GM04504 (cell line): ENCODE measurements at regions not wholly inside any gene's neighbourhood (a gene's known extent, or its start where the extent isn't known, plus 50 kb on each side); places are given as distances from the start of the nearest gene placed in this dataset.

Source experiments
- DNase-seq: peaks from one replicate; pipeline ENCODE4 v3.0.0-alpha.2; 2012; ENCODE audit warnings: low read depth

DNA sequence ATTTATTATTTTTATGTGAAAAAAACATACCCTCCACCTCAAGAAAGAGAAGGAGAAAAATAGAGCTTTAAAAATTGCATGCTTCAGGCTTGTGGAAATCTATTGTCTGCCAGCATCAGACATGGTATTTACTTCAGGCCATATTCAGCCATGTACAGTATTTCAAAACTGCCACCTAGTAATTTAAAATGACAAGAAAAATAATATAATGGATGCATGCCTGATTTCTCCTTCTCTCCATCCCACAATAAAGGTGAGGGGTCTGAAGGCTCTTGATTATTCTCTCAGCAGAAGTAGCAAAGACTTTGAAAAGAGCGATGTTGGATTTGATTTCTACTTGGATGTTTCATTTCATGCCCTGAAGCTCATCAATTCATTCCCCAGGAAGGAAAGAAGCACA, 250.7 kb downstream of the TBC1D4 start:
- DNase-seq: no peak

DNA sequence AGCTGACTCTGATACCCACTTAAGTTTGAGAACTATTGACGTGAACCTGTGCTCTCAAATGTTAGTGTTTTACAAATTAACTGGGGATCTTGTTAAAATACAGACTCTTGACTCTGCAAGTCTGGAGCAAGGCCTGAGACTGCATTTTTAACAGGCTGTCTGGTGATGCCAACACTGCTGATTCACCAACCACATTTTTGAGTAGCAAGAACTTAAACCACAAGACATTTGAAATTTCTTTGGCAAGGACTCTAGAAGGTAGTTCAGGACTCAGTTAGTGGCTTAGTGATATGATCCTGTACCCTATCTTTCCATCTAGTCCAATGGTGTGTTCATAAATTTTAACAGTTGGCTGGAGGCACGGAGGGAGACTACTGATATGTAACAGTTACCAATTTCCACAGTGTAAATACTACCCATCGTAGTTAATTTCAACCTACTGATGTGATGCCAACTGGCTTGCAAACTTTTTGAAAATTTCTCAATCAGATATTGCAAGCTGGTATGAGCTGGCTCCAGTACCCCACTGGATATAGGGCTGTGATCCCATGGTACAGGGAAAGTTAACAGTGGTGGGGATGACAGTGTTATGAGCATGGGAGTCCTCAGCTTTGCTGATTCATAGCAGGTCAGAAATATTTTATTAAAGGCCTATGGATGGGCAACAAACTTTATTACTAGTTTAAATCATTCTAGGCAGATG, 255.1 kb downstream of the TBC1D4 start:
- DNase-seq: peak; percentile 85

DNA sequence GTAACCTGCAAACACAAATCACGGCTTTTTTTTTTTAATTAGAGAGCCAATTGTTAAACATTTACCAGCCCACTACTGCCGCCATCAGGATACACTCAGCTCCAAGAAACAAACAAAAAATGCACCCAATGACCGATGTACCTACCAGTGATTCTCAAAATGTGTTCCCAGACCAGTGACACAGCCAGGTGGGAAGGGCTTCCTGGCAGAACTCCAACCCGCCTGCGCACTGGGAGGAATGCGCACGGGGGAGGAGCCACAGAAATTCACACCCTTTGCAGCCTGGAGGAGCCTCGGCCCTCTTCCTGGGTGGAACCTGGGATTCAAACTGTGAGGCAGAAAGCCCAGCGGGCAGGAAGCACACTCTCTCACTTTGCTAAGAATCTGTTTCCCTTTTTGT, 255.9 kb downstream of the TBC1D4 start:
- no peak for DNase-seq

DNA sequence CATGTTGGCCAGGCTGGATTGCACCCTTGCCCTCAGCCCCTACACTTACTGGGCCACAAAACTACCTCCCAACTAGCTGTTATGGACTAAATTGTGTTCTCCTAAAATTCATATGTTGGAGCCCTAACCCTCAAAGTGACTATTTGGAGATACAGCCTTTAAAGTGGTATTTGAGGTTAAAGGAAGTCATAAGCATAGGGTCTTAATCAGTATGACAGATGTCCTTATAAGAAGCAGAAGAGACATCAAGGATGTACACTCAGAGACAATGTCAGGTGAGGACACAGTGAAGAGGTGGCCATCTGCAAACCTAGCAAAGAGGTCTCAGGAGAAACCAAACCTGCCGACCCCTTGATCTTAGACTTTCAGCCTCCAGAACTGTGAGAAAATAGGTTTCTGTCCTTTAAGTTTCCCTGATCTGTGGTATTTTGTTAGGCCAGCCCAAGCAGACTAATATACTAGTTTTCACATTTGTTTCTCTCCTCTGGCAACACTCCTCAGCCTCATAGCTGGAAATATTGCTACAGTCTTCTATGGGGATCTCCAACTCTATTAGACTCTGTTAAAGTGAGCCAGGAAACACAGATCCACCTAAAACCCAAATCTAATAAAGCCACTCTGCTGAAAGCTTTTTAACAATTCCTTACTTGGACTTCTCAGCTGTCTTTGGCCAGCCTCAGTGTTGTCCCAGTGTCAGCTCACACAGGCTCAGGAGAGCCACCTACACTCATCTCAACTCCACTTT, 256.5 kb downstream of the TBC1D4 start:
- DNase-seq: no peak

DNA sequence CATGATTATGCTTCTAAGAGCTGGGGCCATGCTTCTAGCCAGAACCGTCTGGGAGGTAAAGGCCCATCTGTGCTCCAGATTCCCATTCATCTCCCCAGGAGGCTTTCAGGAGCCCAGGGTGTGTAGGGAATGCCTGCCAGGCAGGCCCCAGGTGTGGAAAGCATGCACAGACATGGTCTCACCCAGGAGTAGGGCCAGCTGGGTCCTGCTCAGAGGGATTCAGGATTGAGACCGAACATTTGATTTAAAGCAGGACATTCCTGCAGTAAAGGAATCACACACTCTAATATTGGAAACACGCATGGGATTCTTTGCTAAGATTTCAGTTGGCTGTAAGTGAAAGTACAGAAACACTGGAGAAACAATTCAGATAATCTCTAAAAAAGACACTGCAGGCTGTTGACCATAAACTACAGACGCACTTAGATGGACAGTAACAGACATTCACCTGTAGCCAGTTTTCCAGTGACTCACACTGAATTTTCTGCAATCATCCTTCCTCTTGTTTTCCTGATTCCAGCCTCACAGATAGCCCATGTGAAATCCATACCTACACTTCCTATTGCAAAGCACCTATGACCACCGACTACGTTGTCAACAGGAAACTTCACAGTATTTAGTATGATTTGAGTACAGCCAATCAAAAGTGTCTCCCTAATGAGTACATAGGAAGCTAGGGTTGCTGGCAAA, 257.8 kb downstream of the TBC1D4 start:
- no peak for DNase-seq

DNA sequence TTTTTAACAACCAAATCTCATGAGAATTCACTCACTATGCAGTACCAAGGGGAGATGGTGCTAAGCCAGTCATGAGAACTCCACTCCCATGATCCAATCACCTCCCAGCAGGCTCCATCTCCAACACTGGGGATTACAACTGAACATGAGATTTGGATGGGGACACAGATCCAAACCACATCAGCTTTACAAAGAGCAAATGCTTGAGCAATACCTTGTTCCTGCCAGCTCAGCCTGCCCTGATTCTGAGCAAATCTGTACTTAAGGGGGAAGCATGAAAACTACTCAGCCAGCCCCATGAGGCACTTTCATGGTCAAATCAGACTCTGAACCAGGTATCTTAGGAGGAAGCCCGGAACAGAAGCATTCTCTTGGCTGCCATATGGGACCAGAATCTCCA, 259.9 kb downstream of the TBC1D4 start:
- peak; percentile 32 for DNase-seq

DNA sequence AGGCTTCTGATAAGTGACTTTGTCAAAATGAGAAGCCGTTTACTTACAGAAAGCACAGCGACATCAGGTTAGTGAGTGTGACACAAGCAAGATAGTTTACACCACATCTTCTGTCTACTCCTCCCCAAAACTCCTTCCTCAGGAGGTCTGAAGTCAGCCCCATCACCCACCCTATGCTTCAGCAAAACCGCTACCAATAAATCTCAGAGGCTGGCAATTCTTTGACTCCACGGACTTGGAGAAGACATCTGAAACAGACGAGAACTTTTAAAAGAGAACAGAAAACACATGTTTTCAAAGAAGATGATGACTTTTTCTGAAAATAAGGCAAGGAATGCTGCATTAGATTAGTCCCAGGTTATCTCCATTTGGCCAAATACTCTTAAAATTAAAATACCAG, 261.1 kb downstream of the TBC1D4 start:
- DNase-seq: no peak

DNA sequence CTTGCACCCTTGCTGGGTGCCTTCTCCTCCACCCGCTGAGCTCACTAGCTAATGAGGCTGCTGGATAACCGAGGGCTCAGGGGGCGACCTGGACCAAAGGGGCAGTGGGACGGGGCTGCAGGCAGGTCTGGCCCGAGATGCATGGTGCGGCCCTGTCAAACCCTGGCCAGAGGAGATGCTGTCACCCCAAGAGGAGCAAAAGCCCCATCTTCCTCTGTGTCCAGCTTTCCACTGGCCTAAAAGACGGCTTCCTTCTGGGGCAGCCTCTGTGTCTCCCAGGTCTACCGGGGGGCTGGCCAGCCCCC, 261.8 kb downstream of the TBC1D4 start:
- DNase-seq: no peak

DNA sequence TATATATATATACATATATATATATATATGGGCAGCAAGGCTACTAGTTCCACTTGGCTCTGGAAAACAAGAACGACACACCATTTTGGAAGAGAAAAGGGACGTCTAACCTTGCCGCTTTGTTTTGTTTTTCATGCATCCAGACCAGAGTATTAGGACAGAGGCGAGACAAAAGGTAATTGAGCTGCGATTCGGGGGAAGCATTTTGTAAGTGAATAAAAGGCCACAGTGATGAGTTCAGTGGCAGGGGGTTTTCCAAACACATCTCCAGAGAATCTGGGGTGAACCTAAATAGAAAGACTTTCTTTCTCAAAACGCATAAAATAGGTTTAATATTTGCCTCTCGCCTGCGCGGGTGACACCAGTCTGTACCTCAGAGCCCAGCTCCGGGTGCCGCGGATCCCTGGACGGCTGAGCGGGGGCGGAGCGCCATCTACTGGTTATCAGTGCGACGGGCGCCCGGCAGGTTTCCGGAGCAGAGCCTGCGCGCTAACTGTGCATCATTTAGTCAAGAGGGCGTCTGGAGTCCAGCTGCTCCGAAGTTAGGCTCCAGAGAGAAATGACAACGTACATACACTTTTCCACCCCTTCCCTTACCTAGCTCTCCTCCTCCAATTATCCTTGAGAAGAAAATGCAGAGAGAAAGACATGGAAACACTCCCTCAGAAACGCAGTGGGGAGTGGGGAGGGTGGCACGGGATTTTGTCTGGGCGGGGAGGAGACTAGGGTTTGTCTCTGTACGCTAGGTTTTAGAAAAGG, 262.3 kb downstream of the TBC1D4 start:
- peak; percentile 59 for DNase-seq

DNA sequence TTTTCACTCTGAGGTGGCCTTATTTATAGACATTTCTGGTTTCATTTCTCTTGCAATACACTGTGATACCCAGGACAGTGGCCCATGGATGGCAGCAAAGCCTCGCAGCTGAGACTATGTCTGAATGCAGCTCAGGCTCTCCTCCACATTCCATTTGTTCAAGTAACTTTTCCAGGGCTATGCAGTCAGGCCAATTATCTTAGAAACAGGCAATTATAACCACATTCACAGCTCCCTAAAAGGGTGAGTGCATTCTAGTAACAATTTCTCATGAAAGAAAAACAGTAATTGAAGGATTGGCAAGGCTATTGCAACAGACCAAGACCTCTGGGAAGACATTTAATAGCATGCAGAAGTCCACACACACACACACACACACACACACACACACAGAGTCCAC, 264.0 kb downstream of the TBC1D4 start:
- DNase-seq: peak; percentile 76

DNA sequence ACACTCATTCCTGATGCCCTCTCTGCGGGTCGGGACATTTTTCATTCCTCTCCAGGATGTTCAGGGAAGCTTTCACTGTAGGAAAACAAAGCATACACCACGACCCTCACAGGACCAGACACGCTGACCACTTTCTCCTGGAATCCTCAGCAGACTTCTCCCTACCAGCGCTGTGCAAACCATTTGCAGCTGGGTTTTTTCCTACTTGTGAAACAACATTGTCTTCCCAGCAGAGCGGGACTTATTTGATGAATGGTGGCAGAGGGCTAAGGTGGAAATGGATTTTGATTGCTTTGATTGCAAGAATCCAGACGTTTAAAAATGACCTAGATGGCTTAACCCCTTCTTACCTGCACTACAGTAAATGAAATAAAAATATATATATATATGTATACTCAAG, 265.9 kb downstream of the TBC1D4 start:
- no peak for DNase-seq

DNA sequence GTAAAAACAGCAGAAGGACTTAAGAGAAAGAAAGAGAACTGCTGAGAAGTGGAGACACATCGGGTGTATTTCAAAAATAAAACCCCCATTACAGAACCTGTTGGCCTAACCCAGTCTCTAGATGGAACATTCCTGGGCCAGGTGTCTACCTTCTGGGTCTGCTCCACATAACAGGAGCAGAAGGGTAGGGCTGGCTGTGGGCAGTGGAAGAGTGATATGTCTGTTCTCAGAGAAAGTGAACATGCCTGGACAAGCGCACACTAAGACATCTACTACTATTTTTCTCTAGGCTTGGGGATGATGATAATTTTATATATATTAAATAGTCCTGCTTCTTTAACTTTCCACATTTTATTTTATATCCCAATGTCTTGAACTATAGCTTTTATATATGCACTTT, 267.1 kb downstream of the TBC1D4 start:
- no peak for DNase-seq

DNA sequence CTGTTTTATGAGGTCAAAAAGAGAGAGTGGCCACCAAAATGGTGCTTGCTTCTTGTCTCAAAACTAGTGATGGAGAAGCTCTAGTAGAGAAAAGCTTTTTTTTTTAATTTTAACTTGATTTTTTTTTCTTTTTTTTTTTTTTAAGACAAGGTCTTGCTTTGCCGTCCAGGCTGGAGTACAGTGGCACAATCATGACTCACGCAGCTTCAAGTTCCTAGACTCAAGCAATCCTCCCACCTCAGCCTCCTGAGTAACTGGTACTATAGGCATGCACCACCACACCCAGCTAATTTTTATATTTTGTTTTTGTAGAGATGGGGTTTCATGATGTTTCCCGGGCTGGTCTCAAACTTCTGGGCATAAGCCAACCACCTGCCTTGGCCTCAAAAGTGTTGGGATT, 279.0 kb downstream of the TBC1D4 start:
- DNase-seq: no peak

DNA sequence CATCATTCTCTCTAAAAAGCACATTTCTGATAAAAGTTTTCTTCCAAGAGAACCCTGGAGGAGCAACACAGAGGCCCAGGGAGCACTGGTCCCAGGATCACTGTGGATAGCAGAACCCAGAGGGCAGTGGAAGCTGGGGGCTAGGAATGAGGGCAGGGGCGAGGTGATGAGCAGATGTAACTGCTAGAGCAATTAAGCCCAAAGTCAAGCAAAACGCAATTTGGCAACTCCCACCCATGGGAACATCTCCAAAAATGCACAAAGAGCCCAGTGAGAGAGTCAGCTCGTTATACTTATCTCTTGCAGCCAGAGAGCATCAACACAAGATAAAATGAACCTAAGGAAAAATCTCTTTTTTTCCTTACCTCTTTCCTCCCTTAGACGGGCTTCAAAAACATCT, 284.2 kb downstream of the TBC1D4 start:
- DNase-seq: no peak

DNA sequence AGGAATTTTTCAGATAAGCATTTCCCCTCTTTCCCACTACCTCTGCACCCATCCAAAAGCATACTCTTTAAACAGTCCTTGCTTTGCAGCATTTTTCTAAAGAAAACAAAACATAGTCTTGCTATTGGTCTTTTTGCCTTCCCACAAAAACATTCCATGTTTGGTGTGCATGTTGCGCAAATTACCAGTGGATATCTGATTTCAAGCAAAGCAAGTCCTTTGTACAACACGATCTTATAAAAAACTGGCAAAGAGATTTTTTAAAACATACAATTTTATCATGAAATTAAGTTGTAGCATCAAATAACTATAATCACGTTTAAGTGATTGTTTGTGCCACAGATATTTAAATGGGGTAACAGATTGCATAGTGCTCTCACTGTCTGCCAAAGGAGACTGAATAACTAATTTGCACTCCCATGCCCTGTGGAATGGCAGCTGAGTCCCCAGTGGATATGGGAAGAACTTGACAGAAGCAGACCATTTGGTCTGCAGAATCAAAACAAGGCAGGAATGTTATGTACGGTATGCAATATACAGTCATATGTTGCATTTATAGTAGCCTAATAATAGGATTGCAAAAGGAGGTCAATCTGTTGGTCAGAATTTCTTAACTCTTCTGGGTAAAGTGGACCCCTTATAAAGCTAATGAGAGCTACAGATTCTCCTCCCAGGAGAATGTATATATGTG, 285.7 kb downstream of the TBC1D4 start:
- no peak for DNase-seq

DNA sequence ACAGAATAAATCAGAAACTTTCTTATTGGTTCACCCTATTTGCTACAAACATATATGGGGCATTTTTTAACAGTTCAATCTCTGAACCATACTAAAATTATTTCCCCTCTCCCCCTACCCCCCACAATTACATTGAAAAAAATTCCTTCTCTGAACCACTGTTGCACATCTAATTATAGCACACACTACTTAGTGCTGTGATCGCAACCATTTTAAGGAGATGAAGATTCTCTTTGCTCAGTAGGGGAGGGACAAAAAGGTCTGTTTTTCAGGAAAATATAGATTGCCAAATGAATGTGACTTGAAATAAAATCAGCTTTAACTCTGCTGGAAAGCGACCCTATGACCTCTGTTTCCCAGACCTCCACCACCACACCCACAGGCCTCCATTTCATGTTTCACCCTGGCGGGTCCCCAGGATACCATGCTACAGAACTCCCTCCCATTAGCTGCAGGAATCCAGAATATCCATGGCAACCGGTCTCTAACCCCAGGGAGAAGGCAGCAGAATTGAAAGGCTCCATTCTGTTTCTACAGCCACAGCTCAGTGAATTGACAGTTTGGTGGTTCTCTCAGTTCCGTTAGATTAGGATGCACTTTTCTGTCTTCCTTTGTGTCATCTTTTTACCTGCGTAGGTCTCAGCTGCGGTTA, 286.3 kb downstream of the TBC1D4 start:
- no peak for DNase-seq

DNA sequence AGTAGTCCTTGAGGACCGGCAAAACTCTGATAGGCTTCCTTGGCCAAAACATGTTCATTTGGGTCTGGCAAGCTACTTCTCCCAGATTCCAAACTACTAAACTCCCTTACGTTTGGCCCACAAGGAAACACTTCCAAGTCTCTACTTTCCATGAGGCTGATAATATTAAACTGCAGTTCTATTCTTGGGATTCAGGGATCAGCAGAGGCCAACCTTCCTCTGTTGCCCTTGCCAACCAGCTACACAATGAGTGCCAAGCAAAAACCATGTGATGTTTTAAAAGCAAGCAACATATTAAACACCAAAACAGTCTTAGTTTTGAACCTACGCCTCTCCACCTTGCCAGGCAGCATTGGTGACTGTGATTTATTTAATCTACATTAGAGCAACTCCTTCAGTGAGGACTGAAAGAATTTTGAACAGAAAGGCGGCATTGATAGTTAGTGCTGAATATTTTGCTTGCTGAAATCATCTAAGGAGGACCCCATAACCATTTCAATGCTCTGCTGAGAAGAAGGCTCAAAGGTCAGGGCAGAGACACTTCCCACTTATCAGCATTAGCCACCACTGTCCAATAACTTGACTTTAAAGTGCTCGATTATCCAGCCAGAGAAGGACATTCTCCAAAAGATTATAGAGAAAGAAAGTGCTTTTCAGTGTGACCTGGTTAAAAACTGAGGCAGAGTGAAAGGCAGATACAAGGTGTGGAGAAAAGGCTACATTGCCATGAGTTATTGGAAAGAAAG, 287.1 kb downstream of the TBC1D4 start:
- no peak for DNase-seq

DNA sequence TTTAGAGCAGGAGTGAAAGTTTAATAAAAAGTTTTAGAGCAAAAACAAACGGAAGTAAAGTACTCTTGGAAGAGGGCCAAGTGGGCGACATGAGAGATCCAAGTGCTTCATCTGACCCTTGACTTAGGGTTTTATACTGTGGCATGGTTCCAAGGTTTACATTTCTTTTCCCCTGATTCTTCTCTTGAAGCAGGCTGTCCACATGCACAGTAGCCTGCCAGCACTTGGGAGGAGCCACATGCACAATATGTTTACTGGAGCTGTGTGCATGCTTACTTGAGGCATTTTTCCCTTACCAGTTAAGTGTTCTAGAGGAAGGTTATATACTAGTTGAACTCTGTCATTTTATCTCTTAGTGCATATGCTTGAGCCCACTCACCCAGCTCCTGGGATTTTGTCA, 295.6 kb downstream of the TBC1D4 start:
- no peak for DNase-seq

DNA sequence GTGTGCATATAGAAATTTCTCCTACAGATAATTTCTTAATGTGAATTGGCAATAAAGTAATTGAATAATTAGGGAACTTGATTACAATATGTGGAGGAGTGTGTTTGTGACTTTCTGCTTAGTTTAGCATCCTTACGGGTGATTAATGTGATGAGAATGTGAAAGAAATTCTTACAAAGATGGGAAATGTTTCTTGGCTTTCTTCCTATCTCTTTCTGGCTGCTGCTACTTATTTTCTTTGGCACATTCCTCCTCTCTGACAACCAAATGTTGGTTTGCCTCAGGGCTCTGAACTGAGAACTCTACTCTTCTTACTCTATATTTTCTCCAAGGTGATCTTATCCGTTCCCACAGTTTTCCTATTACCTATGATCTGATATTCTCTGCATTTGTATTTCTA, 300.1 kb downstream of the TBC1D4 start:
- no peak for DNase-seq

DNA sequence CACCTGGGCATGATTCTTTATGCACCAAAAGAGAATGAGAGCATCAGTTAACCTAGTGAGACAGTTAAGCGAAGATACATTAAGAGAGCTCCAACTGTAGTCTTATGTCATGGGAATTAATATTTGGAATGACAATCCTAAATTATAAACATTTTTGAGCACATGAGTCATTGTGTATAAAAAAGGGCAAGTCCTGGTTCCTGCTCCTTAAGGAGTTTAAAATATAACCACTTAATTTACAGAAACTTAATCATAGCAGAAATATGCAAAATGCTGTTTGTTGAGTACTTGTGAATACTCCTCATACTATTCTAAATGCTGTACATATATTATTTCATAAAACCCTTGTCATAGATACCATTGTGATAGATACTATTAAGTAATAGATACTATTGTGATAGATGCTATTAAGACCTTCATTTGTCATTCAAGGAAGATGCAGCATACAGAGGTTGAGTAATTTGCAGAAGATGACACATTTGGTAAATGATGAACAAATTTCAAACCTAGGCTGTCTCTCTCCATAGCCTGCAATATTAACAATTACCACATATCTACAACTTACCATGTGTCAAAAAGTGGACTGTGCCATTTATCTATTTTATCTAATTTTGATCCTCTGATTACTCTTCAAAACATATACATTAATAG, 301.0 kb downstream of the TBC1D4 start:
- DNase-seq: no peak
